H9 (cell line): ENCODE measurements at regions not wholly inside any gene's neighbourhood (a gene's known extent, or its start where the extent isn't known, plus 50 kb on each side); places are given as distances from the start of the nearest gene placed in this dataset.

Experiments used
- DNase-seq: peaks from one replicate; pipeline ENCODE4 v3.0.0-alpha.2; 2017
- H2AFZ ChIP-seq: one replicate; pipeline ENCODE4 v1.6.1; 2013; ENCODE audit warnings: mild to moderate bottlenecking, low read length, control low read depth, moderate library complexity
- H2AK5ac ChIP-seq: 2 replicates; pipeline ENCODE4 v1.6.1; 2013; ENCODE audit warnings: low read length, control low read depth, mixed read lengths; ENCODE audit not compliant: insufficient read length
- H2BK120ac ChIP-seq: one replicate; pipeline ENCODE4 v1.6.1; 2013; ENCODE audit warnings: low read depth, mild to moderate bottlenecking, low read length, control low read depth, inconsistent platforms; ENCODE audit not compliant: poor library complexity, severe bottlenecking
- H2BK12ac ChIP-seq: 2 replicates; pipeline ENCODE4 v1.6.1; 2013; ENCODE audit warnings: low read length, control low read depth, mixed read lengths, low read depth; ENCODE audit not compliant: insufficient read length
- H2BK15ac ChIP-seq: 2 replicates; pipeline ENCODE4 v1.6.1; 2013; ENCODE audit warnings: low read depth, low read length, control low read depth
- H2BK20ac ChIP-seq: one replicate; pipeline ENCODE4 v1.6.1; 2013; ENCODE audit warnings: low read depth, mild to moderate bottlenecking, low read length, control low read depth, inconsistent platforms; ENCODE audit not compliant: poor library complexity, severe bottlenecking
- H2BK5ac ChIP-seq: 2 replicates; pipeline ENCODE4 v1.6.1; 2013; ENCODE audit warnings: low read length, control low read depth, mixed read lengths; ENCODE audit not compliant: insufficient read length
- H3K14ac ChIP-seq: 2 replicates; pipeline ENCODE4 v1.6.1; 2013; ENCODE audit warnings: low read length, control low read depth; ENCODE audit not compliant: insufficient read depth
- H3K18ac ChIP-seq: 2 replicates; pipeline ENCODE4 v1.6.1; 2013; ENCODE audit warnings: low read depth, mild to moderate bottlenecking, mixed read lengths, low read length, control low read depth; ENCODE audit not compliant: insufficient read length
- H3K23ac ChIP-seq: 2 replicates; pipeline ENCODE4 v1.6.1; 2013; ENCODE audit warnings: low read length, control low read depth, mixed read lengths, low read depth; ENCODE audit not compliant: insufficient read length
- H3K23me2 ChIP-seq: 2 replicates; pipeline ENCODE4 v1.6.1; 2013; ENCODE audit warnings: low read depth, mild to moderate bottlenecking, mixed read lengths, low read length, control low read depth; ENCODE audit not compliant: insufficient read length, poor library complexity, severe bottlenecking
- H3K27ac ChIP-seq: 2 replicates; pipeline ENCODE4 v1.5.1; 2013; ENCODE audit warnings: low read length, control low read depth, mixed read lengths, low read depth; ENCODE audit not compliant: insufficient read length
- H3K27me3 ChIP-seq: 2 replicates; pipeline ENCODE4 v1.6.1; 2013; ENCODE audit warnings: low read length, control low read depth, inconsistent platforms; ENCODE audit not compliant: insufficient read depth
- H3K4ac ChIP-seq: 2 replicates; pipeline ENCODE4 v1.6.1; 2013; ENCODE audit warnings: low read depth, mild to moderate bottlenecking, control low read depth, inconsistent platforms, low read length, moderate library complexity
- H3K4me1 ChIP-seq: 2 replicates; pipeline ENCODE4 v1.6.1; 2013; ENCODE audit warnings: low read length, control low read depth, inconsistent platforms; ENCODE audit not compliant: insufficient read depth
- H3K4me2 ChIP-seq: 2 replicates; pipeline ENCODE4 v1.6.1; 2013; ENCODE audit warnings: low read length, control low read depth, mixed read lengths; ENCODE audit not compliant: insufficient read length, insufficient read depth
- H3K56ac ChIP-seq: 2 replicates; pipeline ENCODE4 v1.6.1; 2013; ENCODE audit warnings: low read depth, mild to moderate bottlenecking, mixed read lengths, low read length, control low read depth; ENCODE audit not compliant: insufficient read length
- H3K79me1 ChIP-seq: 2 replicates; pipeline ENCODE4 v1.6.1; 2013; ENCODE audit warnings: low read depth, mild to moderate bottlenecking, moderate library complexity, low read length, control low read depth, inconsistent platforms; ENCODE audit not compliant: insufficient read depth, poor library complexity, severe bottlenecking
- H3K79me2 ChIP-seq: 2 replicates; pipeline ENCODE4 v1.6.1; 2013; ENCODE audit warnings: low read length, control low read depth, inconsistent platforms; ENCODE audit not compliant: insufficient read depth
- H3K9ac ChIP-seq: 2 replicates; pipeline ENCODE4 v1.6.1; 2013; ENCODE audit warnings: low read length, control low read depth, mixed read lengths; ENCODE audit not compliant: insufficient read length; ENCODE audit errors: extremely low read depth
- H3K9me3 ChIP-seq: one replicate; pipeline ENCODE4 v1.6.1; 2013; ENCODE audit warnings: low read depth, low read length, inconsistent platforms; ENCODE audit not compliant: control insufficient read depth
- H3T11ph ChIP-seq: one replicate; pipeline ENCODE4 v1.6.1; 2013; ENCODE audit warnings: mild to moderate bottlenecking, low read length, control low read depth, inconsistent platforms
- H4K20me1 ChIP-seq: one replicate; pipeline ENCODE4 v1.6.1; 2013; ENCODE audit not compliant: control insufficient read depth, insufficient read length, insufficient read depth
- H4K5ac ChIP-seq: 2 replicates; pipeline ENCODE4 v1.6.1; 2013; ENCODE audit warnings: low read depth, mild to moderate bottlenecking, mixed read lengths, low read length, control low read depth; ENCODE audit not compliant: insufficient read length
- H4K8ac ChIP-seq: replicated peaks from 2 replicates; pipeline ENCODE4 v1.6.1; 2013; ENCODE audit warnings: low read length, control low read depth, mixed read lengths, low read depth; ENCODE audit not compliant: insufficient read length
- H4K91ac ChIP-seq: 2 replicates; pipeline ENCODE4 v1.6.1; 2013; ENCODE audit warnings: low read depth, mild to moderate bottlenecking, moderate library complexity, mixed read lengths, low read length, control low read depth; ENCODE audit not compliant: insufficient read length
- H3K27ac Mint-ChIP-seq, 3 experiments: 2 replicates in 2 of 3; 3 replicates in 1 of 3; pipeline ENCODE4 v1.8.0; 2020 to 2021; ENCODE audit warnings: mixed read lengths in 3 of 3, mild to moderate bottlenecking in 1 of 3, moderate library complexity in 1 of 3
- H3K27me3 Mint-ChIP-seq: 2 replicates; pipeline ENCODE4 v1.8.0; 2021; ENCODE audit warnings: low read depth, mild to moderate bottlenecking, moderate library complexity, mixed read lengths
- H3K36me3 Mint-ChIP-seq, 3 experiments: 2 replicates in 2 of 3; 3 replicates in 1 of 3; pipeline ENCODE4 v1.8.0; 2020 to 2021; ENCODE audit warnings: low read depth in 3 of 3, mixed read lengths in 3 of 3; ENCODE audit not compliant: insufficient read depth in 1 of 3
- H3K4me1 Mint-ChIP-seq, 2 experiments: 2 replicates each; pipeline ENCODE4 v1.8.0; 2020; ENCODE audit warnings: mixed read lengths in 2 of 2
- H3K4me3 Mint-ChIP-seq, 2 experiments: 2 replicates in 1 of 2; 3 replicates in 1 of 2; pipeline ENCODE4 v1.8.0; 2020 to 2021; ENCODE audit warnings: mild to moderate bottlenecking in 2 of 2, mixed read lengths in 2 of 2, moderate library complexity in 1 of 2
- H3K9me3 Mint-ChIP-seq, 2 experiments: 2 replicates in 1 of 2; 3 replicates in 1 of 2; pipeline ENCODE4 v1.8.0; 2020; ENCODE audit warnings: mild to moderate bottlenecking in 2 of 2, mixed read lengths in 2 of 2, moderate library complexity in 1 of 2
- CTCF ChIP-seq: fragments of 200-600 bp; sonication (generic); conservative IDR thresholded peaks from 3 replicates; pipeline ENCODE4 v1.8.0; 2021; ENCODE audit warnings: antibody characterized with exemption, mild to moderate bottlenecking
- WGBS: extraction: QIAGEN DNeasy Blood & Tissue Kit; methylation state at CpG from one replicate; pipeline ENCODE4 v1.1.7; 2013; ENCODE audit warnings: missing lambda C conversion rate, low lambda C conversion rate, mixed read lengths; ENCODE audit not compliant: insufficient read length; ENCODE audit errors: extremely low coverage; 5-methylcytosine and 5-hydroxymethylcytosine counted together

- no peak overlapping the region for H3K14ac ChIP-seq
- TF ChIP-seq CTCF, result no peak
- H4K91ac ChIP-seq, result no peak overlapping the region
- H3K27me3 Mint-ChIP-seq, result no peaks in the 10 kb centered on the region; the same call in none of the 2 replicates
- H3K4me3 Mint-ChIP-seq, result no peak overlapping the region
- no peak overlapping the region for H3K27ac ChIP-seq
- H2BK5ac ChIP-seq, result no peak overlapping the region
- no peak overlapping the region for H2AFZ ChIP-seq
- DNase-seq, result no peak
- H2AK5ac ChIP-seq, result no peak overlapping the region
- H4K20me1 ChIP-seq, result no peaks in the 10 kb centered on the region
- H3K56ac ChIP-seq, result no peak overlapping the region
- H3K36me3 Mint-ChIP-seq, result no peaks in the 10 kb centered on the region; a peak in 1 of 7 replicates
- H3K23me2 ChIP-seq, result no peaks in the 10 kb centered on the region
- H4K5ac ChIP-seq, result no peak overlapping the region
- no peaks in the 10 kb centered on the region for H3K79me2 ChIP-seq
- H3K9me3 Mint-ChIP-seq, result no peaks in the 10 kb centered on the region; a peak in 1 of 5 replicates
- H3K4me1 ChIP-seq, result no peaks in the 10 kb centered on the region
- H3K4me2 ChIP-seq, result no peak overlapping the region
- H3K27ac Mint-ChIP-seq, result no peak overlapping the region
- no peak overlapping the region for H3K9ac ChIP-seq
- H3K27me3 ChIP-seq, result no peaks in the 10 kb centered on the region; the same call in 1 of the 2 replicates
- H3T11ph ChIP-seq, result no peak overlapping the region
- no peak overlapping the region for H3K23ac ChIP-seq
- no peaks in the 10 kb centered on the region for H3K9me3 ChIP-seq
- H3K4ac ChIP-seq, result no peak overlapping the region
- no CpG with 5 or more reads among the region's 11 CpGs for WGBS
- H4K8ac ChIP-seq, result no peak overlapping the region
- no peak overlapping the region for H2BK120ac ChIP-seq
- H2BK15ac ChIP-seq, result no peak overlapping the region
- no peak overlapping the region for H3K18ac ChIP-seq
- no peaks in the 10 kb centered on the region for H3K79me1 ChIP-seq
- no peak overlapping the region for H2BK12ac ChIP-seq
- no peak overlapping the region for H2BK20ac ChIP-seq
- H3K4me1 Mint-ChIP-seq, result peaks cover 6% of the 10 kb centered on the region in 2 experiments
Observed at GRCh38 chr19:31500946-31501345, 151.7 kb upstream of the TSHZ3 start.
